ENCODE measurements at regions not wholly inside any gene's neighbourhood (a gene's known extent, or its start where the extent isn't known, plus 50 kb on each side); places are given as distances from the start of the nearest gene placed in this dataset.
"Not testable (repeated sequence)": the region's sequence is repeated elsewhere in the genome, so short reads cannot be mapped to it uniquely, and the experiment has no call there.

DNA sequence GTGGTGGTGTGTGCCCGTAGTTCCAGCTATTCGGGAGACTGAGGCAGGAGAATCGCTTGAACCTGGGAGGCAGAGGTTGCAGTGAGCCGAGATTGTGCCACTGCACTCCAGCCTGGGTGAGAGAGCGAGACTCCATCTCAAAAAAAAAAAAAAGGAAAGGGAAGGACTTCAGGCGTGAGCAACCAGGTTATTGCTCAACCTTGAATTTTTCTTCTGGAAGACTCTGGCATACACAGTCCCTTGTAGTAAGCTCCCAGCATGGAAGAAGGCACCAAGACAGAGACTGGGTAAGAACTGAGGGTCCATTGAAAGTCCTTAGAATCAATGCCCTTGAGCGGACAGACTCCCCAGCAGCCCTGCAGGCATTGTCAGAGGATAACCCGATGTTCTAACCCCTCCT, 75.0 kb downstream of the C9orf50 start:
- not testable (repeated sequence) for DNase-seq

DNA sequence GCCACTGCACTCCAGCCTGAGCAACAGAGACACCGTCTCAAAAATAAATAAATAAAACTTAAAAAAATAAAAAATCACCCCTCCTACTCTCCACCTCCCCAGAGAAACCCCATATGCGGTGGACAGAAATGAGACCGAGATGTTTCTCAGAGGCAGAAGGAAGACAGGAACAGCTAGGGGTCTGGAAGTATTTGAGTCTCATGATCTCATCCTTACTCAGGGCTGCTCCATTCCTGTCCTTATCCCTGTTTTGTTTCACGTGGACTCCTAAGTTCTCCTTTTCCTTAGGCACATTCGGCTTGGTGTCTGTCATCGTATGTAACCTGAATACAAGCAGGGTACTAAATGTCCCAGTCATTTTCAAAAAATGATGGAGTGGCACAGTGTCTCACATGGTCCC, 76.1 kb downstream of the C9orf50 start:
- no peak for DNase-seq

DNA sequence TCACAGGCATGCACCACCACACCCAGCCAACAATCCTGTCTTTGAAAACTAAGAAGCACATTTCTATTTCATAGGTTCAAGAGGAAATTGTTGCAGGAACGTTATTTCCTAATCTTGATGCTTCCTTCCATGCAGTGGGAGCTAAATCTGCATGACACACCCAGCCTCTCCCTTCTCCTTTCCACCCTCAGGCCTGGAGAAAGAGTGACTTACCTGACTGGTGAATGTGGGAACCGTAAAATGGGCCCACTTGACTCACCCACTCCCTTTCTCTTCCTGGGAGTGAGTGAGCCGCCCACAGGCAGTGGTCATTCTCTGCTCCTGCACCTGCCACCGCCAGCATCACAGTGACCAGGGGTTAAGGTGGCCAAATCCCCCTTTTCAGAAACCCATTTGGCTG, 78.2 kb downstream of the C9orf50 start:
- DNase-seq = no peak

DNA sequence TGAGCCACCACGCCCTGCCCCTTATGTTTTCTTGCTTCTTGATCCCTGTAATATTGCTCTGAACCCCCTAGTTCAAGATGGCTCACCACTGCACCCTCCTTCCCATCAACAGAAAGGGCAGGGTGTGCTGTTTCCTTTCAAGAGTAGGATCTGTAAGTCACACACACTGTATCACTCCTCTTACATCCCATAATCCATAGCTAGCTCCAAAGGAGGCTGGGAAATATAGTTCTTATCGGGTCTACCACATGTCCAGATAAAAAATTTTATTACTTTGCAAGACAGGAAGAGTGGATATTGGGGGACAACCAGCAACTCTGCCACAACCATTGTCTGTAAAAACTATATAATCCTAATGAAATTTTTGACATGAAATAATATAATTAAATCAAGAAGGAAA, 79.6 kb downstream of the C9orf50 start:
- DNase-seq = no peak

DNA sequence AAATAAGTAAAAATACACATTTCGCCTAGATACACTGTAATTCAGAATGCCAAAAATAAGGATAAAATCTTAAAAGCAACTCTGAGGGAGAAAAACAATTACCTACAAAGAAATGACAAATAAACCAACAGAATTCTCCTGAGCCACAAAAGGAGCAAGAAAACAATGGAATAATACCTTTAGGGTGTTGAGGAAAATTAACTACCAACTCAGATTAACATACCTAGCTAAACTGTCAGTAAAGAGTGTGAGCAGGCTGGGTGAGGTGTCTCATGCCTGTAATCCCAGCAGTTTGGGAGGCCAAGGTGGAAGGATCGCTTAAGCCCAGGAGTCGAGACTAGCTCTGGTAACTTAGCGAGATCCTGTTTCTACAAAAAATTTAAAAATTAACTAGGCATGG, 81.5 kb downstream of the C9orf50 start:
- DNase-seq = no peak

DNA sequence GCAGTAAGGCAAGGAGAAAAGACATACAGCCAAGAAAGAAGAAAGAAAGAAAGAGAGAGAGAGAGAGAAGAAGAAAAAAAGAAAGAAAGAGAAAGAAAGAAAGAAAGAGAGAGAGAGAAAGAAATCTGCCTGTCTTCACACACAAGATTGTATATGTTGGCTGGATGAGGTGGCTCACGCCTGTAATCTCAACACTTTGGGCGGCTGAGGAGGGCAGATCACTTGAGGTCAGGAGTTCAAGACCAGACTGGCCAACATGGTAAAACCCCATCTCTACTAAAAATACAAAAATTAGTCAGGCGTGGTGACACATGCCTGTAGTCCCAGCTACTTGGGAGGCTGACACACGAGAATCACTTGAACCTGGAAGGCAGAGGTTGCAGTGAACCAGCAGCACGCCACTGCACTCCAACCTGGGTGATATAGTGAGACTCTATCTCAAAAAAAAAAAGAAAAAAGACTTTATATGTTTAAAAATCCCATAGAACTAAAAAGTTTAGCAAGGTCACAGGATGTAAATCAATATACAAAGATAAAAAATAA, 89.0 kb downstream of the C9orf50 start:
- DNase-seq = not testable (repeated sequence)

DNA sequence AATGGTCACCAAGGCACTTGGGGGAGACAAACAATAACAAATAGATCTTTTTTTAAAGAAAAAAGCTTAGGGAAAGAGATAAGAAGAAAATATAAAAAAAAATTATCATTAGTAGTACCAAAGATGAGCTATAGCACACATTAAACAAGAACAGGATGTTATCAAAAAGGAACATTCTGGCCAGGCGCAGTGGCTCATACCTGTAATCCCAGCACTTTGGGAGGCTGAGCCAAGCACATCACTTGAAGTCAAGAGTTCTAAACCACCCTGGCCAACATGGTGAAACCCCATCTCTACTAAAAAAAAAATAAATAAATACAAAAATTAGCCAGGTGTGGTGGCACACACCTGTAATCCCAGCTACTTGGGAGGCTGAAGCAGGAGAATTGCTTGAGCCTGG, 92.9 kb downstream of the C9orf50 start:
- DNase-seq = not testable (repeated sequence)

DNA sequence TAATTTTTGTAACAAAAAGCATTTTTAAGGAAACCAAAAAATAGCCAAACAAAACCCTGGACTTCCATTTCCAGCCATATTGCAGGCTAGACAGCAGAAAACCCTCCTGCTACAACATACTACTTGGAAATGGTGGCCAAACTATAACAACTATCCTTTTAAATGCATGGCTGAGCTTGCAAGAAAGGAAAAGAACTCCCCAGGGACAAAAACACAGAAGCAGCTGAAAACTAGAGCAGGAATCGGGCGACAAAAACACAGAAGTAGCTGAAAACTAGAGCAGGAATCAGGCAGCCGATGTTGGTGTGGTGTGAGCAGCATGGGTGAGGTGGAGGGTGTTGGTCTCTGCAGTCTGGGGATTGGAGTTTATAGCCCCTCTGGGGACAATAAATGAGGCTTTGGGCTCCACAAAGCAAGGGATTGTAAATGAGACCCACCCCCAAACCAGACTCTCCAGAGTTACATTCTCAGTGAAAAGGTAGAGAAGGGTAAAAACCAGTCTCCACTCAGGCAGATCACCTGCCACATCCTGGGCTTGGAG, 95.2 kb downstream of the C9orf50 start:
- no peak for DNase-seq

DNA sequence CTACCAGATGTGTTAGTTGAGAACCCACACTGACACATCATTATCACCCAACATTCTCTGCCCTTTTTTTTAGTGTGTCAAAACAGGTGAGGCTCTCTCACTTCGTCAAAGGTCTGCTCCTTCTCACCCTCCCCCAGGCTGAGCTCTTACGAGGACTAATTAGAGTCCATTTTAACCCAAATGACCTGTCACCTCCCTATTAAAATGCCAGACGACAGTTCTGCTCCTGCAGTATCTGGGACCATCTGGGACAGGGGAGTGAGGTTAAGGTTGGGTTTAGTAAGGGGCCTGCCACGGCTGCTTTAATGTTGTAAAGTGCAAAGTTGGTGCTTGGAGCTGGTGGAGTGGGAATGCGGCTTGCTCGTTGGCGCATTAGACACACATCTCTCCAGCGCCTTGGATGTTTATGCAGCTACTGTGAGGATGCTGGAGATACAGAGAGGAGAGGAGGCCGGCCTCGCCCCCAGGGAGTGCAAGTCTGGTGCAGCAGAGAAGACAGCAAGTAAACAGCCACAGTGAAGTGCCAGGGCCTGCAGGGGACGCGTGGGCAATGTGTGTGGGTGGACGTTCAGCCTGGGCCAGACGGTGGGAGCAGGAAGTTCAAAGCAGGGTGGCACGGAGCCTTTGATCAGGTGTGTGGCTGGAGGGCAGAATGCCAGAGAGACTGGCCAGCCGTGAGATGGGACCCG, 96.2 kb downstream of the C9orf50 start:
- DNase-seq = no peak

DNA sequence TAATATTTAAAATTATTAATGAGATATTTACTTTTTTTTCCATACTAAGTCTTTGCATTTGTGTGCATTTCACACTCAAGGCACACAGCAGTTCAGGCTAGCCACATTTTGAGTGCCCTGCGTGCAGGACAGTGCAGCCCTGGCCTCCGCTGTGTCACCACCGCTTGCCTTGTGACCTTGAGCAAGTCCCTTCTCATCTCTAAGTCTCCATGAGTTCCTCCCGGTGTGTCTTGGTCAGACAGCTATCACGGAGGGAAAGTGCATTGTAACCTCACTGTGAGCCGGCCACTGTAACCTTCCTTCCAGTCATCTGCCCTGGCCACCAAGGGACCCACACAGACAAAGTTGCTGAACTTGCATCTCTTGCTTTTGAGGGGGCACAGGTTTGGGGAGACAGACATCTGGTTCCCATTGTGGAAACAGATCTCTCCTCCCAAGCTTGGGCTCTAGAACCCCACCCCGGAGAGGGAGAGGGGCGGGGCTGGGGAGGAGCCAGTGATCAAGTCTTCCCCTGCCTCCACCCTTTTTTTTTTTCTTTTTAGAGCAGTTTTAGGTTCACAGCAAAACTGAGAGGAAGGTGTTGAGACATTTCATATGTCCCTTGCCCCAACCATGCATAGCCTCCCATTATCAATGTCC, 96.8 kb downstream of the C9orf50 start:
- DNase-seq = no peak

DNA sequence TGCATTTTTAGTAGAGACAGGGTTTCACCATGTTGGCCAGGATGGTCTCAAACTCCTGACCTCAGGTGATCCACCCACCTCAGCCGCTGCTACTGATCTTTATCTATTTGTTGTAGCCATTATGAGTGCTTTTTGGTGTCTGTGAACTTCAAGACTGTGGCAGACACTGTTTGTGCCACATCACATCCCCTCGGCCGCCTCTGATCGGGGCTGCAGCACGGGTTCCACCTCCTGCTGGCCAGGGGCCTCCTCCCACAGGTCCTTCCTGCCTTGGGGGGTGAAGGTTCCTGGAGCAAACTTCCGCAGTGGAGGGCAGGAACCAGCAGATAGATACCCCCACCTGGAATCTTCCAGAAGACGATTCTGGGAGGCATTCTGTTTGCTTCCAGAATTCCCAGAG, 98.5 kb downstream of the C9orf50 start:
- DNase-seq = no peak

DNA sequence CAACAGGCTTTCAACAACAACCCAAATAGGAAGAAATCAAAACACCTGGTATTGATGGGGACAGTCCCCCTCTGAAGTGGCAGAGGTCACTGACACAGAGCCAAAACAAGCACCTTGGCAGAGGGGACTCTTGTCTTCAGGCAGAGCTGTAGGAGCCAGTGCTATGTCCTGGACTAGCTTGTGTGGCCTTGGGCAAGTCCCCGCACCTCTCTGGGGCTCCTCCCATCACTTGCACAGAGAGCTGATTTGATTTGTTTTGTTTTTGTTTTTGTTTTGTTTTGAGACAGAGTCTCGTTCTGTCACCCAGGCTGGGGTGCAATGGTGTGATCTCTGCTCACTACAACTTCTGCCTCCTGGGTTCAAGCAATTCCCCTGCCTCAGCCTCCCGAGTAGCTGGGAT, 100.8 kb downstream of the C9orf50 start:
- DNase-seq = no peak

DNA sequence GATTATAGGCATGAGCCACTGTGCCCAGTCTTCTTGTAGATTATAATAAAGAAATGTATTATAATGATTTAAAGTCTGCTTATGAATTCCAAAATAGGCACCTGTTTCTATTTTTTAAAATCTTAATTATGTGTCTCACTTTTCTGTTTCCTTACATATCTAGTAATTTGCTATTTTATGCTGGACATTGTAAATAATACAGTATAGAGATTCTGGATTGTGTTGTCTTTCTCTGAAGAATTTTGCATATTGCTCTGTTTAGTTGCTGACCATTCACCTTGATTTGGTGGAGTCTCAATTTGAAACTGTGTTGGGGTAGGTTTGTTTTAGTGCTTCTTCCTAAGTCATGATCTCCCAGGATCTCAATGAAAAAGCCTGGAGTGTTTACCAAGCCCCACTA, 102.8 kb downstream of the C9orf50 start:
- no peak for DNase-seq

DNA sequence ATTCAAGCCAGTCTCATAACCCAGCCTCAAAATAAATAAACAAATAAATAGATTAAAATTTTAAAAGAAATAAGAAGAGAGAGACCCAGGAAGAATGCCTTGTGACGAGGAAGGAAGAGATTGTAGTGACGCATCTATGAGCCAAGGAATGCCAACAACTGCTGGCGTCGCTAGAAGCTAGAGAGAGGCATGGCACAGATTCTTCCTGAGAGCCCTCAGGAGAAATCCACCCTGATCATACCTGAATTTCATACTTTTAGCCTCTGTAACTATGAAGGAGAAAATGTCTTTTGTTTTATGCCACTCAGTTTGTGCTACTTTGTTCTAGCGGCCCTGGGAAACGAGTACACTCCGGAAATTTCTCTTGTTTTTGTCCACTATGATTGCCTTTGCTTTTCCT, 103.9 kb downstream of the C9orf50 start:
- no peak for DNase-seq

DNA sequence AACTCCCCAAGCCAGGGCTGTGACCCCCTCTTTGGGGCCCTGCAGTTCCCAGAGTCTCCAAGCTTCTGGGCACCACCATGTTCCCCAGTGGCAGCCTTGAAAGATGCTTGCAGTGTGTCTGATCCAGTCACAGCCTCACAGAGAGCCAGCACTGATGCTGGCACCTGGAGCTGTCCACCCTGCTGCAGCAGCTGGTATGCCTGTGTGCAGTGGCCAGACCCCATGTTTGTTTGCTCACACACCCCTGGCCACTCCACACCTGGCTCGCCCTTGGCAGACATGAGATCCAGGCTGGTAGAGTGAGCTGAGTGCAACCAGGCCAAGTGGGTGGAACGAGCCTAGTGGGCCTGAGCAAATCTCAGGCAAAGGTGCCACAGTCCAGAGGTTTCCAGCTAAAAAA, 106.0 kb downstream of the C9orf50 start:
- no peak for DNase-seq

DNA sequence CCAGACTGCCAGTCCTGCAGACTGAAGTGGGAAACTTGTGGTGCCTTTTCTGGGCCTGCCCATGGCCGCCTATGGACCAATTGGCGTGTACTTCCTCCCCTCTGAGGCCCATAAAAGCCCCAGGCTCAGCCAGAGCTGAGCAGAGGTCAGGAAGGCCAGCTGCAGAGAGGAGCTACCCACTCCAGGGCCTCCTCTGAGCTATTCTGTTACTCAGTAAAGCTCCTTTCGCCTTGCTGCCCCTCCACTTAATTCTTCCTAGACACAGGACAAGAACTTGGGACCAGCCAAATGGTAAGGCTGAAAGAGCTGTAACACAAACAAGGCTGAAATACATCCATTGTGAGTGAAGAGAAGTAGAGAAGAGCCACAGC, 106.4 kb downstream of the C9orf50 start:
- DNase-seq = no peak

DNA sequence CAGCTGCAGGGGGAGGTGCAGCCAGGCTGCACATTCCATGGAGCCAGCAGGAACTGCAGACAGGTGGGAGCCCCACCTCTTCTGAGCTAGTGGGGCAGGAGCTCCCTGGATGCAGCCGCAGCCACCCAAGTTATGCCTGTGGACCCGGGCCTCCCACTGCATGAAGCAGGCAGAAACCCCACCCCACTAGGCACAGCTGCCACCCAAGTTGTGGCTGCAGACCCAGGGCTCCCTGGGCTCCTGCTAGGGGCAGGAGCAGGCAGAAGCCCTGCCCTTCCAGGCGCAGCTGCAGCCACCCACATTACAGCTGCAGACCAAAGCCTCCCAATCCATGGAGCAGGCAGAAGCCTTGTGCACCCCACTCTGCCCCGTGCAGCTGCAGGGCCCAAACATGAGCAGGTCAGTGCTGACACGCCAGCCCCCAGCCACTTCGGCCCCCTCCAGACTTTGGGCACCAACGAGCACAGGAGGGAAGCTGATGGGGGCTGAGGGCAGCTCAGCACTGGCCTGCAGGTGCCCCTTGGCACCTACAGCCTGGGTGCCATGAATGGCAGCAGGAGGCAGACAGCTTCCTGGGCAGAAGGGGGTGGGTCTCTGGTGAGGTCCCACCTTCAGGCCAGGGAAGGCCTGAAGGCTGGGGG, 106.9 kb downstream of the C9orf50 start:
- DNase-seq = no peak

DNA sequence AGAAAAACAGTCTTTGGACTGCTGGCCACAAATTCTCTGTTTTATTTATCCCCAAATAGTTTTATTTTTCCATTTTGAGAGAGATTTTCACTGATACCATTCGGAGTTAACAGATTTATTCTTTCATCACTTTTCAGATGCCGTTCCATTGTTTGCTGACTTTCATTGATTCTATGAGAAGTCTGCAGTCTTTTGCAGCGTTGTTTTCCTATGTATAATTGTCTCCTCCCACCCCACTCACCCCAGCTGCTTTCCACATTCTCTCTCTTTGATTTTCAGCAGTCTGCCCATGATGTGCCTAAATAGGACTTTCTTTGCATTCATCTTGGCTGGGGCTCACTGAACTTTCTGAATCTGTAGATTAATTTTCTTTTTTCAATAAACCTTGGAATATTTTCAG, 107.6 kb downstream of the C9orf50 start:
- no peak for DNase-seq

DNA sequence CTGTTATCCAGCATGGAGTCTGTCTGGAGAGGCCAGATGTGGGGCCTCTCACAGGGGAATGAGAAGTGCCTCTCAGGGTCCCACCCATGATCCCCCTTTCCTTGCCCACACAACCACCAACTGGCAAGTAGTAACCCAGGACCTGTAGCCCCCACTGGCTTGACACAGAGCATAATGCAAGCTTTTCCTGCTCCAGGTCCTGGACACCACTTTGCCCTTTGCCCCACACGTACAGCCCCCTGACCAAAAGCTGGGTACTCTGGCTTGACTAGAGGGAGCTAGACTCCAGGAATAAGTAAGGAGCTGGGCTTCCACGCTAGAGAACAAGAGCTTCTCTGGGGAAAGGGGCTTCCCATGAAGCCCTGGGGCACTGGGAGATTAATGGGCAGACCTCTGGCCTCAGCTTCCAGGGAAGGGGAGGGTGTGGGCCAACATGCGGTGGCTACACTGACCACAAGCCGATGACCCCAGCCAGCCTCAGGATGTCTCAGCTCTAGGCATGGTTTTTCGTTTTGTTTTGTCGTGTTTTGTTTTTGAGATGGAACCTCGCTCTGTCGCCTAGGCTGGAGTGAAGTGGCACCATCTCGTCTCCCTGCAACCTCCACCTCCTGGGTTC, 109.5 kb downstream of the C9orf50 start:
- DNase-seq = no peak

DNA sequence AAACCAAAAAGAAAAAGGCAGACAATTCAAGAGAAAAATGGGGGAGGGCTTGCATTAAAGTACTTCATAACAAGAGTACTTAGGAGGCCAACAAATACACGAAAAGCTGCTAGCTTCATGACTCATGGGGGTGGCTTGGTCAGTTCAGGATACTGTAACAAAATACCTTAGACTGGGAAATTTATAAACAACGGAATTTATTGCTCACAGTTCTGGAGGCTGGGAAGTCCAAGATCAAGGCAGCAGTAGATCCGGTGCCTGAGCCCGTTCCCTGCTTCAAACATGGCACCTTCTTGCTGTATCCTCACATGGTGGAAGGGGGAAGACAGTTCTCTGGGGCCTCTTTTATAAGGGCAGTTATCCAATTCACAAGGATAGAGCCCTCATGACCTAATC, 111.4 kb downstream of the C9orf50 start:
- no peak for DNase-seq

DNA sequence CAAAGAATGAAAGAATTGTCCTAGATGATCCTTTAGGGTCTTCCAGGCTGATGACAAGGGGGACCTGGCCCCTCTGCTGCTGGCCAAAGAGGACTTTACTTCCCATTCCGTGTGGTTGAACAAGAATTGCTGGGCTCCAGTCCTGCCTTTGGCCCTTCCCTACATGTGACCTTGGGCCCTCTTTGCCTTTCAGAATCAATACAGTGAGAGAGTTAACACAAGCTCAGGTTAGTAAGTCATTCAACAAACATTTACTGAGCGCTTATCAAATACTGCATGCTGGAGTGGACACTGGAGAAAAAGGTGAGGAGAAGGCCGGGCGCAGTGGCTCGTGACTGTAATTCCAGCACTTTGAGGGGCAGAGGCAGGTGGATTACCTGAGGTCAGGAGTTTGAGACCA, 113.1 kb downstream of the C9orf50 start:
- DNase-seq = no peak

DNA sequence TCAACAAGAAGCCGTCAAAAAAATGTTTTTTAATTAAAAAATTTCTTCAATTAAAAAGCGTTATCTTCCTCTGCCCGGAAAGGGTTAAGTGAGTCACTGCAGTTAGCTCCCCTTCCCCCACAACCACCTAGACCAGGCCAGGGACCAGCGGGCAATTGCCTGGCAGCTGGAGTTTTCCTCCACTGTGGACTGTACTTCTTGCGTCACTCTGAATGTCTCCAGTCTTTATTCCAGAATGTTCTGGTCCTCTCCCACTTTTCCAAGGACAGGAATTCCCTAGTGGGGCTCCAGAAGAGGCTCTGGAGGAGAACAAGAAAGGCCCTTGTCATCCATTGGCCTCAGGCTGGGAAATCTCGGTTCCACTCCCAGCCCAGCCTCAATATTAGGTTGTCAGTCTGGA, 114.0 kb downstream of the C9orf50 start:
- no peak for DNase-seq

DNA sequence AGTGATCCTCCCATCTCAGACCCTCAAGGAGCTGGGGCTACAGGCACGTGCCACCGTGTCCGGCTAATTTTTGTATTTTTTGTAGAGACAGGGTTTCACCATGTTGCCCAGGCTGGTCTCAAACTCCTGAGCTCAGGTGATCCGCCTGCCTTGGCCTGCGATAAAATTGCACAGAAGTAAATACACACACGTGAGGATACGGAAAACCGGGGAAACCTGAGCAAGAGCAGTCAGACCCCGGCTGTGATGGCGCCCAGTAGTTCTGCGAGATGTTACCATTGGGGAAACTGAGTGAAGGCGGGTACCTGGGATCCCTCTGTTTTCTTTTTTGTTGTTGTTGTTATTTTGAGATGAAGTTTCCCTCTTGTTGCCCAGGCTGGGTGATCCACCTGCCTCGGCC, 114.9 kb downstream of the C9orf50 start:
- no peak for DNase-seq

All from right lung (tissue), 2 donors.